ENCODE measurements at regions not wholly inside any gene's neighbourhood (a gene's known extent, or its start where the extent isn't known, plus 50 kb on each side); places are given as distances from the start of the nearest gene placed in this dataset.

GRCh38 chr12:97168804-97169203 is 261.7 kb downstream of the NEDD1 start:
- H3K27ac ChIP-seq (ENCODE audit: low read length), result no peak overlapping the region
- H3K4me3 ChIP-seq (ENCODE audit: low read length), result no peak overlapping the region
- H3K9me2 ChIP-seq (ENCODE audit: insufficient read depth, low read length), result no peaks in the 10 kb centered on the region
- no peaks in the 10 kb centered on the region for H3K79me2 ChIP-seq (replicated peaks; ENCODE audit: insufficient read depth, low read length)
- no peaks in the 10 kb centered on the region for H4K20me1 ChIP-seq (ENCODE audit: insufficient read depth)
- no peaks in the 10 kb centered on the region for H3K9me3 ChIP-seq (ENCODE audit: low read length)
- TF ChIP-seq REST (IDR thresholded peaks at IDR 0.05; ENCODE audit: borderline replicate concordance) (no peak), POLR2AphosphoS5 (IDR thresholded peaks at IDR 0.05) (no peak), SMC3 (conservative IDR thresholded peaks at IDR 0.05; ENCODE audit: poor library complexity) (no peak), EZH2 (IDR thresholded peaks at IDR 0.05; ENCODE audit: borderline replicate concordance, insufficient read depth, low read length, poor library complexity, severe bottlenecking) (no peak), MXI1 (conservative IDR thresholded peaks at IDR 0.05; ENCODE audit: poor library complexity, severe bottlenecking) (no peak), RAD21 (conservative IDR thresholded peaks at IDR 0.05) (no peak), TAF1 (IDR thresholded peaks at IDR 0.05; ENCODE audit: low read depth) (no peak), EP300 (conservative IDR thresholded peaks at IDR 0.05; ENCODE audit: poor library complexity, severe bottlenecking) (no peak)
- TF ChIP-seq, protein P1, sequence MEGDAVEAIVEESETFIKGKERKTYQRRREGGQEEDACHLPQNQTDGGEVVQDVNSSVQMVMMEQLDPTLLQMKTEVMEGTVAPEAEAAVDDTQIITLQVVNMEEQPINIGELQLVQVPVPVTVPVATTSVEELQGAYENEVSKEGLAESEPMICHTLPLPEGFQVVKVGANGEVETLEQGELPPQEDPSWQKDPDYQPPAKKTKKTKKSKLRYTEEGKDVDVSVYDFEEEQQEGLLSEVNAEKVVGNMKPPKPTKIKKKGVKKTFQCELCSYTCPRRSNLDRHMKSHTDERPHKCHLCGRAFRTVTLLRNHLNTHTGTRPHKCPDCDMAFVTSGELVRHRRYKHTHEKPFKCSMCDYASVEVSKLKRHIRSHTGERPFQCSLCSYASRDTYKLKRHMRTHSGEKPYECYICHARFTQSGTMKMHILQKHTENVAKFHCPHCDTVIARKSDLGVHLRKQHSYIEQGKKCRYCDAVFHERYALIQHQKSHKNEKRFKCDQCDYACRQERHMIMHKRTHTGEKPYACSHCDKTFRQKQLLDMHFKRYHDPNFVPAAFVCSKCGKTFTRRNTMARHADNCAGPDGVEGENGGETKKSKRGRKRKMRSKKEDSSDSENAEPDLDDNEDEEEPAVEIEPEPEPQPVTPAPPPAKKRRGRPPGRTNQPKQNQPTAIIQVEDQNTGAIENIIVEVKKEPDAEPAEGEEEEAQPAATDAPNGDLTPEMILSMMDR (IDR thresholded peaks at IDR 0.05; ENCODE audit: poor library complexity, severe bottlenecking), result no peak
- H3K9ac ChIP-seq (ENCODE audit: low read length), result no peak overlapping the region
- no peaks in the 10 kb centered on the region for H3K27me3 ChIP-seq (ENCODE audit: insufficient read depth, low read depth, low read length)
- H3K4me2 ChIP-seq (ENCODE audit: low read length), result no peak overlapping the region
- no peaks in the 10 kb centered on the region for H3K36me3 ChIP-seq (ENCODE audit: insufficient read depth, low read length)
- no peak overlapping the region for H2AFZ ChIP-seq (ENCODE audit: low read depth, low read length)
- H3F3A ChIP-seq (ENCODE audit: insufficient read depth, low read length, poor library complexity, severe bottlenecking), result no peaks in the 10 kb centered on the region

DNA sequence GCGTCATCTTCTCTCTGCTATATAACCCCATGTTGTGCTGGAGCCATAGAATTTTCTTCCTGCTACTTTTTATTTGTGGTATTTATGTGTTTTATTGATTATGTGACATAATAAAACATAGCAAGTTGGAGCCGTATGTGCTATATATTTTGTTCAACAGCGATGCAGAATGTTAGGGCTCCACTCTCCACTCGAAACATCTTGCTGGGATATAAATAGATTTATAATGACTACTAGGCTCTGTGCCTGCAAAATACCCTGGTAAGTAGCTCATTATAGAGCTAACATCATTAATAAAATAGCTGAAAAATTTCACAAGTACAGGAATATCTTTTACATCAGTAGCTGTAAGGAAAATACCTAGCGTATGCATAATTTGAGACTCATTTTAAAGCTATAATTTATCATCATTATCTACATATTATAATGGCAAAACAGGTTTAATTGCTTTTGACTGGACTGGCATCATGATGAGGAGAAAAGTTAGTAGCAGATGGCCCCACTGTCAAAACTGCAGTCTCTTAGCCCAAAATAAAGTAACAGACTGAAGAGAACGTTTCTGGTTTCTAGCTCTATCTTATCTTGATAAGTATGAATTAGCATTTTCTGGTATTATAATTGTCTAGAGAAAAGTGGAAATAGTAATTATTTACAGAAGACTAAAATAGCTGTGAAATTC is 263.0 kb downstream of the NEDD1 start:
- TF ChIP-seq SMC3 (conservative IDR thresholded peaks at IDR 0.05; ENCODE audit: poor library complexity) (no peak), REST (IDR thresholded peaks at IDR 0.05; ENCODE audit: borderline replicate concordance) (no peak), POLR2AphosphoS5 (IDR thresholded peaks at IDR 0.05) (no peak), EP300 (conservative IDR thresholded peaks at IDR 0.05; ENCODE audit: poor library complexity, severe bottlenecking) (no peak), EZH2 (IDR thresholded peaks at IDR 0.05; ENCODE audit: borderline replicate concordance, insufficient read depth, low read length, poor library complexity, severe bottlenecking) (no peak), TAF1 (IDR thresholded peaks at IDR 0.05; ENCODE audit: low read depth) (no peak), MXI1 (conservative IDR thresholded peaks at IDR 0.05; ENCODE audit: poor library complexity, severe bottlenecking) (no peak), RAD21 (conservative IDR thresholded peaks at IDR 0.05) (no peak)
- TF ChIP-seq, protein P1 (IDR thresholded peaks at IDR 0.05; ENCODE audit: poor library complexity, severe bottlenecking), result no peak
- Histone ChIP-seq H2AFZ (ENCODE audit: low read depth, low read length) (no peak overlapping the region), H3F3A (ENCODE audit: insufficient read depth, low read length, poor library complexity, severe bottlenecking) (no peaks in the 10 kb centered on the region), H3K9ac (ENCODE audit: low read length) (no peak overlapping the region), H3K9me2 (ENCODE audit: insufficient read depth, low read length) (no peaks in the 10 kb centered on the region), H3K36me3 (ENCODE audit: insufficient read depth, low read length) (no peaks in the 10 kb centered on the region), H3K27me3 (ENCODE audit: insufficient read depth, low read depth, low read length) (no peaks in the 10 kb centered on the region), H3K9me3 (ENCODE audit: low read length) (no peaks in the 10 kb centered on the region), H4K20me1 (ENCODE audit: insufficient read depth) (no peaks in the 10 kb centered on the region), H3K79me2 (replicated peaks; ENCODE audit: insufficient read depth, low read length) (no peaks in the 10 kb centered on the region), H3K27ac (ENCODE audit: low read length) (no peak overlapping the region), H3K4me3 (ENCODE audit: low read length) (no peak overlapping the region), H3K4me2 (ENCODE audit: low read length) (no peak overlapping the region)

Data from neural cell (in vitro differentiated cells).